Fibroblast of skin of left quadriceps (primary cell): ENCODE measurements at regions not wholly inside any gene's neighbourhood (a gene's known extent, or its start where the extent isn't known, plus 50 kb on each side); places are given as distances from the start of the nearest gene placed in this dataset.
"Not testable (repeated sequence)": the region's sequence is repeated elsewhere in the genome, so short reads cannot be mapped to it uniquely, and the experiment has no call there.

Experiments used
- DNase-seq, 2 experiments: peaks; one replicate each; pipeline ENCODE4 v3.0.0-alpha.2; 2013; ENCODE audit warnings: low read depth in 2 of 2

GRCh38 chrX:124181515-124181914 is 150.9 kb upstream of the TEX13D start:
- DNase-seq = not testable (repeated sequence)

GRCh38 chrX:124190440-124190839 is 142.0 kb upstream of the TEX13D start:
- DNase-seq = no peak

DNA sequence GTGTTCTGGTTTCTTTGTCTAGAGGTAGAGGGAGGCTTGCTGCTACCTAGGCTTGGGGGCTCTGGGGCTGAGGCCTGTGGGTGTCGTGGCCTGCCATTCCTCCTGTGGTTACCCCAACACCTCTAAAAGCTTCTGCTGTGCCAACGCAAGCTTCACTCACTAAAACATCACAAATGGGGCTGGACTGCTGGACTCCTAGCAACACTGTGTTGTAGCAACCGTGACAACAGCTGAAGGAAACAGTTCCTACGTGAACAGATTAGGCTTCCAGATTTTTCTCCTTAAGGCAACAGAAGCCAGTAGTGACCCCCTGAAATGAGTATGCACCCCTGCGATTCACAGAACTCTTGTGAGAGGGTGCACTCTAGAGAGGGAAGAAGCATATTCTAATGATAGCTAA is 138.3 kb upstream of the TEX13D start:
- no peak for DNase-seq

GRCh38 chrX:124194901-124195300 is 137.6 kb upstream of the TEX13D start:
- no peak for DNase-seq

DNA sequence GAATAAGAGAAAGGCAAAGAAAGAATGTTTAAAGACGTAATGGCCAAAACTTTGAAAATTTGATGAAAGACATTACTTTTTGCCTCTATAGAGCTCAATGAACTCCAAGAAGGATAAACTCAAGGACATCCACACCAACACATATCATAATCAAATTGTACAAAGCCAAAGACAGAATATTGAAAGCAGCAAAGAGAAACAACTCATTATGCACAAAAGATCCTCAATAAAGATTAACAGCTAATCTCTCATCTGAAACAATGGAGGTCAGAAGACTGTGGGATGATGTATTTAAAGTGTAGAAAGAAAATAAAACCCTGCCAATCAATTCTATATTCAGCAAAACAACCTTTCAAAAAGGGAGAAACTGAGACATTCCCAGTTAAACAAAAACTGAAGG is 129.1 kb upstream of the TEX13D start:
- no peak for DNase-seq

DNA sequence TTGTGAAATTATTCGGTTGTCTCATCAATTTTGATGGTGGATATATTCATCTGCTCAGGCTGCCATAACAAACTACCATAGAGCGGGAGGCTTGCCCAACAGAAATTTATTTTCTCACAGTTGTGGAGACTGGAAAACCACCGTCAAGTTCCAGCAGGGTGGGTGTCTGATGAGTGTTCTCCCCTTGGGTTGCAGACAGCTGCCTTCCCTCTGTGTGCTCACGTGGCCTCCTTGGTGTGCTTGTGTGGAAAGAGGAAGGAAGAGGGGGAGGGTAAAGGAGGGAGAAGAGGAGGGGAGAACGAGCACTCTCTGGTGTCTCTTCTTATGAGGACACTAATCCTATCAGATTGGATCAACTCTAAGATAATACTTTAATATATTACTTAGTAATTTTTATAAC is 123.8 kb upstream of the TEX13D start:
- no peak for DNase-seq

GRCh38 chrX:124209792-124210576 is 122.5 kb upstream of the TEX13D start:
- DNase-seq = no peak

- DNase-seq = no peak
Measured at GRCh38 chrX:124211312-124211942, 121.0 kb upstream of the TEX13D start.

- DNase-seq = no peak
Measured at GRCh38 chrX:124212622-124213021, 119.8 kb upstream of the TEX13D start.

DNA sequence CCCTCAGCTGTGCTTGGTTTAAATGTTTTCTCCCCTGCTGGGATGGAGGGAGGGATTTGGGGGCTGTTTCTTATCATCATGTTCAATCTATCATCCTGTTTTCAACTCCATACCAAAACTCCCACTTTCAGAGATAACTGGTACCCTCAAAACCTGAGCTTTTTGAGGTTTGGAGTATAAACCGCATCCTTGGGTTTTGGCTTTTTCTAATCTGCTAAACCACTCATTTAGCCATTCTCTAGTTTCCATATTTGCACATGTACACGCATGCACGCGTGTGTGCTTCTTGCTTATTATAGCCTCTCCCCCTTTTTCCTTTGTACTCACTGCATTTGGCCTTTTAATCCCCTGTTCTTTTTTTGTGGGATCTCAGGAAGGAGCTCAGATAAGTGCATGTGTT is 116.7 kb upstream of the TEX13D start:
- no peak for DNase-seq

DNA sequence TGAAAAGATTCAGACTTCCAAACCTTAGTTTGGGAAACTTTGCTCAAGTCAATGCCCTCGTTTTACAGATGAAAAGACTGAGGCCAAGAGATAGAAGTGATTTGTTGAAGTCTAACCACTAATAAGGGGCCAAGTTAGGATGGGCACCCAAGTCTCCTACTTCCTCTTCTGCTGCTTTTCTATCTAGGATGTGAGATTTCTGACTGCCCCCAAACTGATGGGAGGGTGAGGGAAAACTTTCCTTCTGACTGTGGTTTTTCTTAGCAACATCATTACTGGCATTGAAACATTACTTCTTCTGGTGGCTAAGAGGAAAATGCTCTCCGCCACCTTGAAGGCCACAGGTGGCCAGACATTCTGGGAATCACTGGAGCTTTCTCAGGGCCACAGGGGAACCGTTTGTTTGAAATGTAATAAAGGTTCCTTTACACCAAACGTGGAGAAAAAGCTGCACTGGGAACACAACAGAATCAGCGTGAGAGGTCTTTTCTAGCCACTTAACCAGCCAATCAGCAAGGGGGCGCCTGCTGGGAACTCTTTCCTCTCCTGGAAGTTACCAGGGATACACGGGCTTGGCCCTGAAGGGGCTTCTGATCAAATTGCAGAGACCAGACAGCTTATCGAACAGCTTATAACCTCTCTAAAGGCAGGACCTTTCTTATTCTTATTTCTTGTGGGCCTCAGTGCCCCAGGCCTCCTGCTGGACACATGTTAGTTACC is 115.9 kb upstream of the TEX13D start:
- no peak for DNase-seq

- DNase-seq = peak in 1 of 2 experiments; percentile 35
Measured at GRCh38 chrX:124217304-124218251, 114.9 kb upstream of the TEX13D start.

DNA sequence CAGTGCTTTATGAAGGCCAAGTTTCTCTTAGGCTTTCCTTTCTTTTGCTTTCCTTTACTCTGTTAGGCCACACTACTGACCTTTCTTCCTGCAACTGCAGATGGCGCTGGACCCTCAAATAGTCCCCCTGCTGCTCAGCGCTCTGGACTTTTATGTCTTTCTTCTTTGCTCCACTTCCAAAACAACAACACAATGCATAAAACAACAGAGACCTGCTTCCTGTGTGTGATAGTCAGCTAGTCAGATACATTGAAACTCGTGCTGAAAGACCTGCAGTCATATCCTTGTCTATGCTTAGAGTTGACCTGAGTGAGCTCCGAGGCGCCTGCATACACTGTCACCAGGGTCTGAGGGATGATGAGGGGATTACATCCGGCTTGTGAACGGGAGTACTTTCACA is 108.9 kb upstream of the TEX13D start:
- no peak for DNase-seq

DNA sequence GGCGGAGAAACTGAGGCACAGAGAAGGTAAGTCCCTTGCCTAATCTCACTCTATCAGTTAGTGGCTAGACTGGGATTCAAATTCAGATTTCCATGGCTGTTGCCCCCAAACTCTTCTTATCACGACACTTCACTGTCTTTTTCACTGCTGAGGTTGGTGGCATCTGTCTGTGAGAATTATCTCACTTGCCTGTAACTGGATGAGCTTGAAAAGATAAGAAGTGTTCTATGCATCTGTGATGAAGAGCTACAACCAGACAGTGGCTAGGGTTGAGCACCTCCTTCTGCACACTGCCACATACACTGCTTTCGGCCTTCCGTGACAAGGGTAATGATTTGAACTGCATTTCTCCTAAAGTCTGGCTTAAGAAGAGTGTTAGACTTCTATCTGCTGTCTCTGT is 107.9 kb upstream of the TEX13D start:
- DNase-seq = no peak

DNA sequence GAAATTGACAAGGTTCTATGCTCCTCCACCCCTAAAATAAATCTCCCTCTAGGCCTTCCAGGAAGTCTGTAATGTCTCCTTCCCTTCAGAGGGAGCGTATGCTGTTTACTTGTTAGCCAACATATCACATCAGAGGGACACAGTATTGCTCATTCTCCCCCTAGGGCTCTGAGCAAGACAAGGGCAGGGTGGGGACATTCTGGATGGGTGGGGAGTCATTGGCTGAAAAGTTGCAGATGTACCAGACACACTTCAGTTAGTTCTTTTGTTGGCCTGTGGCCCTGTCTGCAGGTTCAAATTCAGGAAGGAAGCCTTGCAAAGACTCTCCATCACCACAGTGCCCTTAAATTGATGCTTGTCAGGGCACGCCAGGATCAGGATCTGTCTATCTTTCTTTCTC is 106.3 kb upstream of the TEX13D start:
- no peak for DNase-seq

DNA sequence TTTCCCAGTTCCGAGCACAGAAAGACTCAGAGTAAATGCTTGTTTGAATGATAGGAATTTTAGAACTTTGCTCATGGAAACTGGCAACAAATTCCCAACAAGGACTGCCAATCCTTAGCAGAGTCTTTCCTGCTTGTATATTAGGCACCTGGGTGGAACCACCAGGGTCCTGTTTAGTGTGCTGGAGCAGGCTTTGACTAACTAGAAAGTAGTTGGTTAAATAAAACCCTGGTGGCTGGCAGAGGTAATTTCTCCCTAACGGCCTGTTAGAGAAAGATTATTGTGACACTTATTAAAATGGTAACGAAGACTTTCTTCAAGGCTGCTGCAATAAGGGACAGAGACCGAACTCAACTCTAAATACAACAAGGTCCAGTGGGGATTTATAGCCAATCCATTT is 103.6 kb upstream of the TEX13D start:
- DNase-seq = no peak

- no peak for DNase-seq
Measured at GRCh38 chrX:124229374-124229773, 103.1 kb upstream of the TEX13D start.

- no peak for DNase-seq
Measured at GRCh38 chrX:124230655-124231450, 101.6 kb upstream of the TEX13D start.

GRCh38 chrX:124231451-124231759 is 101.1 kb upstream of the TEX13D start:
- no peak for DNase-seq

- no peak for DNase-seq
Measured at GRCh38 chrX:124232523-124233201, 99.8 kb upstream of the TEX13D start.

GRCh38 chrX:124234348-124234747 is 98.1 kb upstream of the TEX13D start:
- no peak for DNase-seq
